Left ventricle myocardium inferior (tissue), 1 donor: ENCODE measurements at regions not wholly inside any gene's neighbourhood (a gene's known extent, or its start where the extent isn't known, plus 50 kb on each side); places are given as distances from the start of the nearest gene placed in this dataset.

Experiments
- DNase-seq: peaks from one replicate; pipeline ENCODE4 v3.0.0-alpha.2; 2020
- H3K27ac ChIP-seq: fragments of 200-600 bp; replicated peaks from 2 replicates; pipeline ENCODE4 v1.8.0; 2021
- H3K27me3 ChIP-seq: fragments of 200-600 bp; 2 replicates; pipeline ENCODE4 v1.8.0; 2021; ENCODE audit warnings: low read depth
- H3K36me3 ChIP-seq: fragments of 200-600 bp; 2 replicates; pipeline ENCODE4 v1.8.0; 2021
- H3K4me1 ChIP-seq: fragments of 200-600 bp; 2 replicates; pipeline ENCODE4 v1.8.0; 2021
- H3K4me3 ChIP-seq: fragments of 200-600 bp; 2 replicates; pipeline ENCODE4 v1.8.0; 2021; ENCODE audit warnings: mild to moderate bottlenecking, moderate library complexity
- H3K9me3 ChIP-seq: fragments of 200-600 bp; replicated peaks from 2 replicates; pipeline ENCODE4 v1.8.0; 2021
- CTCF ChIP-seq: fragments of 200-600 bp; IDR thresholded peaks from 2 replicates; pipeline ENCODE4 v1.8.0; 2021; ENCODE audit warnings: antibody characterized with exemption, mild to moderate bottlenecking, borderline replicate concordance
- intact Hi-C: fragments of 100-400 bp; cut with micrococcal nuclease; formaldehyde crosslinking; loops from one replicate; pipeline ENCODE4 v1.11.0; 2022
- donor health status: DM: no; HTN: yes; CAD: no; lungs with severe emphysema.

- no peak for TF ChIP-seq CTCF
- H3K27ac ChIP-seq, result no peak overlapping the region
- no peaks in the 10 kb centered on the region for H3K36me3 ChIP-seq
- H3K9me3 ChIP-seq, result no peaks in the 10 kb centered on the region
- H3K4me1 ChIP-seq, result peaks cover 9% of the 10 kb centered on the region
- no peaks in the 10 kb centered on the region for H3K27me3 ChIP-seq
- no peak overlapping the region for H3K4me3 ChIP-seq
- DNase-seq, result no peak
- intact Hi-C loops, result no loop called here
These were observed 200.2 kb upstream of the TARS1 start for GRCh38 chr5:33240558-33240957.

GRCh38 chr5:33241802-33242201 lies 199.0 kb upstream of the TARS1 start:
- DNase-seq, result no peak
- Histone ChIP-seq H3K36me3 (no peaks in the 10 kb centered on the region), H3K4me1 (peaks cover 9% of the 10 kb centered on the region), H3K9me3 (no peaks in the 10 kb centered on the region), H3K4me3 (no peak overlapping the region), H3K27ac (no peak overlapping the region), H3K27me3 (no peaks in the 10 kb centered on the region)
- no peak for TF ChIP-seq CTCF
- intact Hi-C loops, result no loop called here

- no peak for DNase-seq
- H3K36me3 ChIP-seq, result no peaks in the 10 kb centered on the region
- H3K27ac ChIP-seq, result no peak overlapping the region
- no peaks in the 10 kb centered on the region for H3K27me3 ChIP-seq
- TF ChIP-seq CTCF, result no peak
- intact Hi-C loops, result no loop called here
- peaks cover 9% of the 10 kb centered on the region for H3K4me1 ChIP-seq
- H3K9me3 ChIP-seq, result no peaks in the 10 kb centered on the region
- no peak overlapping the region for H3K4me3 ChIP-seq
These were observed 198.5 kb upstream of the TARS1 start for GRCh38 chr5:33242277-33242676.

GRCh38 chr5:33244441-33245150 lies 196.2 kb upstream of the TARS1 start:
- H3K27me3 ChIP-seq, result no peaks in the 10 kb centered on the region
- DNase-seq, result no peak
- H3K36me3 ChIP-seq, result no peaks in the 10 kb centered on the region
- H3K4me3 ChIP-seq, result no peak overlapping the region
- TF ChIP-seq CTCF, result no peak
- intact Hi-C loops, result no loop called here
- peaks cover under 1% of the 10 kb centered on the region for H3K4me1 ChIP-seq
- no peaks in the 10 kb centered on the region for H3K9me3 ChIP-seq
- H3K27ac ChIP-seq, result no peak overlapping the region

GRCh38 chr5:33254579-33254978 lies 186.2 kb upstream of the TARS1 start:
- Histone ChIP-seq H3K9me3 (no peaks in the 10 kb centered on the region), H3K27me3 (no peaks in the 10 kb centered on the region), H3K36me3 (no peaks in the 10 kb centered on the region), H3K27ac (no peak overlapping the region), H3K4me1 (peaks cover 7% of the 10 kb centered on the region), H3K4me3 (no peak overlapping the region)
- no peak for DNase-seq
- no peak for TF ChIP-seq CTCF
- intact Hi-C loops, result no loop called here
